NCI-H526 treated with DMSO at 0.1 percent for 48 hours (cell line): ENCODE measurements at regions not wholly inside any gene's neighbourhood (a gene's known extent, or its start where the extent isn't known, plus 50 kb on each side); places are given as distances from the start of the nearest gene placed in this dataset.

ENCODE experiments used
- DNase-seq: peaks from one replicate; lab custom pipeline; 2025; lab: John Stamatoyannopoulos, UW

- no peak for DNase-seq
These were observed 97.8 kb downstream of the ZNF674 start for GRCh38 chrX:46447384-46447783.

DNA sequence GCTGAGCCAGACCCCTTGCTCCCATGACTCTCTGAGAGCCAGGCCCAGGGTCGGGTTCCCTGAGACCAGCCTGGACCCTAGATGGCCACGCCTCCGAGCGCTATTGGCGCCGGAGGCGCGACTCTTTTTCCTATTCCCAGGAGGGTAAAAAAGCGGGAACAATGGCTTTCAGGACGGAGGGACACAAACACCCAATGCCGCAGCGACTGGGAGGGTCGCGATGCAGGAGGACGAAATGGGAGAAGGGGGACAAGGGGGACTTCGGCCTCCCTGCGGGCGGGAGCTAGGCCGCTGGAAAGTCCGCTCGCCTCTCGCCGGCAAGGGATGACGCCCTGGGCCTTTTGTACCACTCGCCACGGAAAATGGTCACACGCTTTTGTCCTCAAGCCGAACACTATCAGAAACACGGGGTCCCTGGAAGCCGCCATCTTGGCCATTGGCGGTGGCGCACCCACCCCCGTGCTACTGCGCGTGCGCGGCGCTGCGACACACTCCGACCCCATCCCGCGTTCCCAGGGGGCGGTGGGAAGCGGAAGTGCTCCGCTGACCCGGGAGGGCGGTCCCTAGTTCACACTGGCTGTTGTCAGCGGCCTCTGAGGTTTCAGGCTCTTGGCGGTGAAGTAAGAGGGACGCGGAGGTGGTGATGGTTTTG, 98.4 kb downstream of the ZNF674 start:
- peak; percentile 17 for DNase-seq

GRCh38 chrX:46444011-46444410, 101.2 kb downstream of the ZNF674 start:
- no peak for DNase-seq

DNA sequence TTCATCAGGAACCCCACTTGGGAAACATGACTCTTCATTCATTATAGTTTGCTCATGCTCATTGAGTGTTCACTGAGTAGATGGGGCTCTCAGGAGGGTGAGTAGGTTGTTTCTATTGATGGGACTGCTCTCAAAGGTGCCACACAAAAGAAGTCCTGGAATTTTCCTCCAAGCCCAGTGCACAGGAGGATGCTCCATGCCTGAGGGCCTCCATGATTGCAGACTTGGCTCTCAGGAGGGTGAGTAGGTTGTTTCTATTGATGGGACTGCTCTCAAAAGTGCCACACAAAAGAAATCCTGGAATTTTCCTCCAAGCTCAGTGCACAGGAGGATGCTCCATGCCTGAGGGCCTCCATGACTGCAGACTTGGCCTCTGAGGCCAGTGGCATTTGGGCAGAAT, 108.5 kb downstream of the ZNF674 start:
- no peak for DNase-seq

DNA sequence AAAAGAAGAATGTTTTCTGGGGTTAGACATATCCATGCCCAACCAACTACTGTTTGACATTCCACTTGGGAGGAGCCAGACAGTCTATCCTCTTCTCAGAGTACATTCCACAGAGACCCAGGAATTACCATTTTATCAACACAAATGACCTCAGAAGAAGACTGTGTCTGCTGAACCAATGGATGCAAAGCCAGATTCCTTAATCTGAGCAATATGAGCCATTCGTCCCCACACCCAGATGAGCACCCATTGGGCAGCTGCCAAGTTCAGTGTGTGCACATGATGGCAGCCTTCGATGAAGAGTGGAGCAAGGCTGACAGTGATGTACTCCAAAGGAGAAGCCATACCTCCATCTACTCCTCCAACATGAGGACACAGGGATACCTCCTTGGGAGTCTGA, 111.3 kb downstream of the ZNF674 start:
- no peak for DNase-seq

GRCh38 chrX:46408553-46409407, 136.4 kb downstream of the ZNF674 start:
- peak; percentile 1 for DNase-seq

GRCh38 chrX:46407753-46408130, 137.5 kb downstream of the ZNF674 start:
- no peak for DNase-seq

DNA sequence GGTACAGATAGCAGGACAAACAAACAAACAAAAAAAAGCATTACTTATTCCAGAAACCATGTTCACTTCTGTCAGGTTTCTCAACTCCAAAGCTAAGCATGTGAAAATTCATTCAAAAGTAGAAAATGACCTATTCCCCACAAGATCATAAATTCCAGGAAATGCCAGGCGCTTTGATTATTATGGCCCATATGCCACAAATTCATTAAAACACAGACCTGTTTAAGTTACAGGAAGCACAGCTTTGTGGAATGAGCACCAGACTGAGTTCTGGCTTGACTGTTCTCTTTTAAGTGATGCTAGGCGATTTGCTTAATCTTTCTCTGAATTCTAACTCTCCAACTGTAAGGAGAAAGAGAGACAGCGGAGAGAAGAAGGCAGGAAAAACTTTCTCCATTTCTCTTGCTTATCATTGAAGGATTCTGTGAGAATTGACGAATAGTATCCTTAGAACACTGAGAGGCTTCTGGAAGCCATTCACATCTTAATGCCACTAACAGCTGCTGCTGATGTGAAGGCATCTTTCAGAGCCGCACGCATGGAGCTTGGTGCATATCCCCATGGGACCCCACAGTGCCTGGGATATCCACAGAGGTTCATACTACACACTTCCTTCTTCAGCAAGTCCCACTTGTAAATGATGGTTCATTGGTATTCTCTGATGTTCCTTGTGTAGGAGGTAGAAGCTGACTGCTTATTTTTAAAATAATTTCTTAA, 138.0 kb downstream of the ZNF674 start:
- DNase-seq: no peak

- no peak for DNase-seq
These were observed 140.4 kb downstream of the ZNF674 start for GRCh38 chrX:46404774-46405173.

DNA sequence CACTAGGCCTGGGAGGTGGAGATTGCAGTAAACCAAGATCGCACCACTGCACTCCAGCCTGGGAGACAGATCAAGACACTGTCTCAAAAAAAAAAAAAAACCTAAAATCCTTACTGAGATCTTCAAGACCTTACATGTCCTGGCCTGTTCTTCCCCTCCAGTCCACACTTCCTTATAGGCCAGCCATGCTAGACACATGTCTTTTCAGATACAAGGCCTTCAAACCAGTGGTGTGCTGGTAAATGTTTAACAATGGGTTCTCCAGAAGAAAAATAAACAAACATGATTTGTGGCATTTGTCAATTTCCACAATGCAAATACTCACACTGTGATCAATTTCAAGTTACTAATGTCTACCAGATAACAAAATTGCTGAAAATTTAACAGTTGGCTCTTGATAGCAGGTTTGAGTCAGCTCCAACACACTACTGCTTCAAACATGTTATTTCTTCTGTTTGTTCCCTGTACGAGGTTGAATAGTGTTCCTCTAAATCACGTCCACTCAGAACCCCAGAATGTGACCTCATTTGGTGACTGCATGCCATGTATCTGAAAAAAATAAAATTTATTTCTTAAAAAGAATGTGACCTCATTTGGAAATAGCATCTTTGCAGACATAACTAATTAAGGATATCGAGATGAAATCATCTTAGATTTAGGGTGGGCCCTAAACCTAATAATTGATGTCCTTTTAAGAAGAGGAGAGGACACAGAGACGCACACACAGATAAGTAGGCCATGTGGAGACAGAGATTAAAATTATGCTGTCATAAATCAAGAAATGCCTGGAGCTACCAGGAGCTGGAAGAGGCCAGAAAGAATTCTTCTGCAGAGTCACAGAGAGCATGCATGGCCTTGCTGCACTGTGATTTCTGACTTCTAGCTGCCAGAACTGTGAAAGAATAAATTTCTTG, 144.4 kb downstream of the ZNF674 start:
- DNase-seq: no peak

DNA sequence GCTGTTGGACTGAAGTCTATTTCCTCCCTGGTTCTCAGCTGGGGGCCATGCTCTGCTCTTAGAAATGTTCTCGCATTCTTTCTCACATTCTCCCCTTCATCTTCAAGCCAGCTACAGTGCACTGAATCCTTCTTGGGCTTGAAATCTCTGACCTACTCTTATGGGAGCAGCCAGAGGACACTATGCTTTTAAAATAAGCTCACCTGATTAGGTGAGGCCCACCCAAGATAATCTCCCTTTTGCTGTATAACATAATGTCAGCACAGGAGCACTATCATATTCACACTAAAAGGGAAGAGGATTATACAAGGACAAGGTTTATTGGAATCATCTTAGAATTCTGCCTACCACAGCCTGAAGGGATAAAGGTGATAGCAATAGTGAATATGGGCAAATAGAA, 146.3 kb downstream of the ZNF674 start:
- no peak for DNase-seq

- no peak for DNase-seq
These were observed 147.1 kb downstream of the ZNF674 start for GRCh38 chrX:46398126-46398525.

- DNase-seq: no peak
These were observed 158.7 kb downstream of the ZNF674 start for GRCh38 chrX:46386511-46386910.

DNA sequence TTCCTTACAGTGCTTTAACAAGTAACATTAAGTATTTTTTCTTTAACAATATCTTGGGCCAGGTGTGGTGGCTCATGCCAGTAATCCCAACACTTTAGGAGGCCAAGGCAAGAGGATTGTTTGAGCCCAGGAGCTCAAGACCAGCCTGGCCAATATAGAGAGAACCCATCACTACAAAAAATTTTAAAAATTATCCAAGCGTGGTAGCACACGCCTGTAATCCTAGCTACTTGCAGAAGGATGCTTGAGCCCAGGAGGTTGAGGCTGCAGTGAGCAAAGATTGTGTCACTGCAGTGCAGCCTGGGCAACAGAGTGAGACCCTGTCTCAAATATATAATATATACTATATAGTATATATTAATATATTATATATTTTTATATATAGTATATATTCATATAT, 162.2 kb downstream of the ZNF674 start:
- DNase-seq: no peak

GRCh38 chrX:46382595-46382994, 162.6 kb downstream of the ZNF674 start:
- no peak for DNase-seq

- no peak for DNase-seq
These were observed 163.6 kb downstream of the ZNF674 start for GRCh38 chrX:46381630-46382029.

DNA sequence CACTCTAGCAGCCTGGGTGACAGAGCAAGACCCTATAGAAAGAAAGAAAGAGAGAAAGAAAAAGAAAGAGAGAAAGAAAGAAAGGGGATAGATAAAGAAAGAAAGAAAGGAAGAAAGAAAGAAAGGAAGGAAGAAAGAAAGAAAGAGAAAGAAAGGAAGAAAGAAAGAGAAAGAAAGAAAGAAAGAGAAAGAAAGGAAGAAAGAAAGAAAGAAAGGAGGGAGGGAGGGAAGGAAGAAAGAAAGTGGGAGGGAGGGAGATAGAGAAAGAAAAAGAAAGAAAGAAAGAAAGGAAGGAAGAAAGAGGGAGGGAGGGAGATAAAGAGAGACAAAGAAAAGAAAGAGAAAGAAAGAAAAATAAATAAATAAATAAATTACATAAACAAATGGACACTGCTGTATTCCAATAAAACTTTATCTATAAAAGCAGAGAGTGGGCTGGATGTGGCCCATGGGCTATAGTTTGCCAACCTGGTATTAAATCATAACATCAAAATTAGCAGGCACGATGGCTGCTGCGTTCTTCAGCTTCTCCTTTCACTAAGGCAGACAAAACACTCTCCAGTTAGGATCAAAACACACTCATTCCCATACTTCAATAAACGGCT, 165.0 kb downstream of the ZNF674 start:
- DNase-seq: no peak

- DNase-seq: no peak
These were observed 168.9 kb downstream of the ZNF674 start for GRCh38 chrX:46376246-46376885.

- no peak for DNase-seq
These were observed 169.4 kb downstream of the ZNF674 start for GRCh38 chrX:46375831-46376230.

DNA sequence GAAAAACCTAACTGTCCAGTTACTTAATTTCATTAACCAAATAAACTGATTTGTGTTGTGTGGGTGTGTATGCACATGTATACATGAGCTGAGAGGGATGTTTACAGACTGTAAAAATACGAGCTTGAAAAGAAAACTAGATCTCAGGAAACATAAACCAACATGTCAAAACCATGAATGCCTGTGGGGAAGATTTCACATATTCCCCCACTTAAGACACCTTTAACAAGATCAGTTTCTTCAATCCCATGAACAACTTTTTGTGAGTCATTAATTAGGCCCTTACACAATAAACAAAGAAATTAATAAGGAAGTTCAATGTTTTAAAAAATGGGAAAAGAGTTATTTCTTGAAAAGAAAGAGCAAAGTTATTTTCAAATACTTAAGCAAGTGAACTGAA, 170.8 kb downstream of the ZNF674 start:
- no peak for DNase-seq

GRCh38 chrX:46367491-46367890, 177.7 kb downstream of the ZNF674 start:
- no peak for DNase-seq
